A549 (cell line): ENCODE measurements at regions not wholly inside any gene's neighbourhood (a gene's known extent, or its start where the extent isn't known, plus 50 kb on each side); places are given as distances from the start of the nearest gene placed in this dataset.

Source experiments
- ATAC-seq, 2 experiments: fragments of 200-7000 bp in 1 of 2; fragments of >200 bp in 1 of 2; cut with Nextera tagmentation in 1 of 2; cut with Tn5 transposase in 1 of 2; 3 replicates each; pipeline versions ENCODE4 v1.8.0 to v1.9.1; 2018 to 2020; ENCODE audit warnings: mild to moderate bottlenecking in 1 of 2, moderate library complexity in 1 of 2
- CTCF ChIA-PET: fragments of 300-600 bp; sonication (Branson Sonifier 250); formaldehyde crosslinking; extraction: SDS; loops from one replicate; lab custom pipeline; 2021; ENCODE audit warnings: antibody characterized with exemption, inconsistent platforms; lab: Yijun Ruan, JAX
- POLR2A ChIA-PET: fragments of 350-600 bp; formaldehyde crosslinking; extraction: SDS; loops from one replicate; lab custom pipeline; 2021; ENCODE audit warnings: antibody characterized with exemption, inconsistent platforms; lab: Yijun Ruan, JAX
- DNase-seq, 2 experiments: peaks; one replicate each; pipeline versions ENCODE4 v3.0.0 to v3.0.0-alpha.2; 2011 to 2016; ENCODE audit warnings: low read depth in 1 of 2, low spot score in 1 of 2
- FAIRE-seq: peaks from 2 replicates; lab custom pipeline; 2011; peaks lifted over from hg19 to GRCh38; lab: Jason Lieb, UNC
- H3K27ac ChIP-seq, 2 experiments: fragments of >200 bp; sonication (Bioruptor Twin); formaldehyde crosslinking; 3 replicates each; pipeline ENCODE4 v1.5.1; 2016 to 2017
- H3K4me1 ChIP-seq: fragments of >200 bp; sonication (Bioruptor Twin); formaldehyde crosslinking; 3 replicates; pipeline ENCODE4 v1.6.1; 2016
- H3K4me2 ChIP-seq: fragments of >200 bp; sonication (Bioruptor Twin); formaldehyde crosslinking; 3 replicates; pipeline ENCODE4 v1.6.1; 2016
- H3K4me3 ChIP-seq: fragments of >200 bp; sonication (Bioruptor Twin); formaldehyde crosslinking; 3 replicates; pipeline ENCODE4 v1.5.1; 2016
- H3K9me3 ChIP-seq: fragments of >200 bp; sonication (Bioruptor Twin); formaldehyde crosslinking; 3 replicates; pipeline ENCODE4 v1.6.1; 2016
- ATOH8 ChIP-seq: fragments of 250-450 bp; sonication (Bioruptor Pico); IDR thresholded peaks from 2 replicates; pipeline ENCODE4 v1.5.0; 2020; ENCODE audit warnings: low read depth, mild to moderate bottlenecking, moderate library complexity
- BHLHE40 ChIP-seq: IDR thresholded peaks from 2 replicates; pipeline ENCODE4 v1.6.1; 2012; ENCODE audit warnings: low read depth, low read length, inconsistent platforms
- CBX8 ChIP-seq: fragments of 200-600 bp; sonication (generic); IDR thresholded peaks from 2 replicates; pipeline ENCODE4 v1.6.1; 2016
- CHD2 ChIP-seq: fragments of 150-350 bp; IDR thresholded peaks from 2 replicates; pipeline ENCODE4 v1.6.1; 2014; ENCODE audit warnings: low read length; ENCODE audit not compliant: partially characterized antibody
- CHD4 ChIP-seq: fragments of 200-600 bp; sonication (generic); IDR thresholded peaks from 2 replicates; pipeline ENCODE4 v1.6.1; 2016; ENCODE audit warnings: antibody characterized with exemption, mild to moderate bottlenecking, borderline replicate concordance
- CTCF ChIP-seq: fragments of >200 bp; sonication (Bioruptor Twin); formaldehyde crosslinking; IDR thresholded peaks from 3 replicates; pipeline ENCODE4 v1.5.1; 2016
- E2F6 ChIP-seq: IDR thresholded peaks from 2 replicates; pipeline ENCODE4 v1.6.1; 2012; ENCODE audit warnings: low read depth, borderline replicate concordance
- EHF ChIP-seq: fragments of 250-450 bp; sonication (Bioruptor Pico); IDR thresholded peaks from 2 replicates; pipeline ENCODE4 v1.5.0; 2020; ENCODE audit warnings: mild to moderate bottlenecking
- FOXS1 ChIP-seq: fragments of 250-450 bp; sonication (Bioruptor Pico); IDR thresholded peaks from 2 replicates; pipeline ENCODE4 v1.5.0; 2020; ENCODE audit warnings: mild to moderate bottlenecking, moderate library complexity
- HEYL ChIP-seq: fragments of 250-450 bp; sonication (Bioruptor Pico); IDR thresholded peaks from 2 replicates; pipeline ENCODE4 v1.8.0; 2021; ENCODE audit warnings: mild to moderate bottlenecking, moderate library complexity
- HOXB13 ChIP-seq: fragments of 250-450 bp; sonication (Bioruptor Pico); IDR thresholded peaks from 2 replicates; pipeline ENCODE4 v1.5.0; 2020; ENCODE audit warnings: low read depth, mild to moderate bottlenecking, moderate library complexity
- JUNB ChIP-seq: fragments of >200 bp; sonication (Bioruptor Twin); formaldehyde crosslinking; IDR thresholded peaks from 2 replicates; pipeline ENCODE4 v1.6.1; 2016
- KDM1A ChIP-seq: fragments of 200-600 bp; sonication (generic); IDR thresholded peaks from 2 replicates; pipeline ENCODE4 v1.6.1; 2016; ENCODE audit warnings: low read depth, mild to moderate bottlenecking
- KDM5A ChIP-seq: fragments of 200-600 bp; sonication (generic); IDR thresholded peaks from 2 replicates; pipeline ENCODE4 v1.6.1; 2016; ENCODE audit warnings: antibody characterized with exemption, mild to moderate bottlenecking
- MAFK ChIP-seq: fragments of 450-650 bp; IDR thresholded peaks from 2 replicates; pipeline ENCODE4 v1.6.1; 2014; ENCODE audit not compliant: partially characterized antibody
- MYC ChIP-seq: IDR thresholded peaks from 2 replicates; pipeline ENCODE4 v1.6.1; 2012; ENCODE audit warnings: mild to moderate bottlenecking, inconsistent platforms, low read length, improper control_type of control experiment, borderline replicate concordance
- NPAS2 ChIP-seq: fragments of 250-450 bp; sonication (Bioruptor Pico); IDR thresholded peaks from 2 replicates; pipeline ENCODE4 v1.8.0; 2022; ENCODE audit warnings: mild to moderate bottlenecking, moderate library complexity, borderline replicate concordance
- PBX3 ChIP-seq: IDR thresholded peaks from 2 replicates; pipeline ENCODE4 v1.6.1; 2012
- PHF8 ChIP-seq: fragments of 200-600 bp; sonication (generic); IDR thresholded peaks from 2 replicates; pipeline ENCODE4 v1.6.1; 2016; ENCODE audit warnings: low read depth, mild to moderate bottlenecking, antibody characterized with exemption, moderate library complexity, borderline replicate concordance
- RAD21 ChIP-seq, 2 experiments: fragments of >200 bp in 1 of 2; sonication (Bioruptor Twin) in 1 of 2; formaldehyde crosslinking in 1 of 2; IDR thresholded peaks in 1 of 2; conservative IDR thresholded peaks in 1 of 2; 2 replicates in 1 of 2; 3 replicates in 1 of 2; pipeline ENCODE4 v1.6.1; 2012 to 2018; ENCODE audit warnings: inconsistent platforms in 1 of 2
- RFX5 ChIP-seq: fragments of 450-650 bp; IDR thresholded peaks from 2 replicates; pipeline ENCODE4 v1.7.1; 2014; ENCODE audit warnings: antibody characterized with exemption, mild to moderate bottlenecking, moderate library complexity
- TP53 ChIP-seq: fragments of 250-450 bp; sonication (Bioruptor Pico); IDR thresholded peaks from 2 replicates; pipeline ENCODE4 v1.5.0; 2021; ENCODE audit warnings: mild to moderate bottlenecking, moderate library complexity
- ZC3H11A ChIP-seq: fragments of 450-650 bp; IDR thresholded peaks from 2 replicates; pipeline ENCODE4 v1.6.1; 2014; ENCODE audit warnings: antibody characterized with exemption, mild to moderate bottlenecking
- ZNF302 ChIP-seq: fragments of 250-450 bp; sonication (Bioruptor Pico); IDR thresholded peaks from 2 replicates; pipeline ENCODE4 v1.9.0; 2021; ENCODE audit warnings: inconsistent platforms, mild to moderate bottlenecking, moderate library complexity
- ZSCAN20 ChIP-seq: fragments of 250-450 bp; sonication (Bioruptor Pico); IDR thresholded peaks from 2 replicates; pipeline ENCODE4 v1.8.0; 2022; ENCODE audit warnings: mild to moderate bottlenecking, moderate library complexity
- WGBS: methylation state at CpG from one replicate; pipeline ENCODE4 v1.1.6; 2017; ENCODE audit errors: missing lambda C conversion rate; 5-methylcytosine and 5-hydroxymethylcytosine counted together

GRCh38 chr10:44799966-44800365, 111.2 kb upstream of the TMEM72 start:
- 11% methylated on average over 2 of the region's 2 CpGs for WGBS
- ChIA-PET POLR2A (no interaction called here), CTCF (no interaction called here)
- Histone ChIP-seq H3K4me2 (no peak overlapping the region), H3K4me1 (no peaks in the 10 kb centered on the region), H3K27ac (no peak overlapping the region), H3K9me3 (no peaks in the 10 kb centered on the region), H3K4me3 (no peak overlapping the region)
- DNase-seq (no peak), FAIRE-seq (no peak), ATAC-seq (no peak)
- no peak for TF ChIP-seq CHD4
- no peak for TF ChIP-seq JUNB
- TF ChIP-seq EHF (CRISPR knock-in tag), result no peak
- TF ChIP-seq MYC, result no peak
- TF ChIP-seq HEYL (CRISPR knock-in tag), result no peak
- no peak for TF ChIP-seq ATOH8 (CRISPR knock-in tag)
- no peak for TF ChIP-seq CBX8
- TF ChIP-seq ZC3H11A, result no peak
- no peak for TF ChIP-seq TP53
- TF ChIP-seq PHF8, result no peak
- TF ChIP-seq RAD21 (conservative IDR thresholded peaks at IDR 0.05 in 1 of 2, IDR thresholded peaks at IDR 0.05 in 1 of 2), result no peak
- TF ChIP-seq NPAS2 (CRISPR knock-in tag), result no peak
- no peak for TF ChIP-seq ZNF302 (CRISPR knock-in tag)
- no peak for TF ChIP-seq RFX5
- no peak for TF ChIP-seq HOXB13
- TF ChIP-seq MAFK, result no peak
- TF ChIP-seq ZSCAN20 (CRISPR knock-in tag), result no peak
- no peak for TF ChIP-seq PBX3
- TF ChIP-seq FOXS1 (CRISPR knock-in tag), result no peak
- no peak for TF ChIP-seq BHLHE40

- Histone ChIP-seq H3K4me1 (no peaks in the 10 kb centered on the region), H3K27ac (no peak overlapping the region), H3K4me3 (no peak overlapping the region), H3K4me2 (no peak overlapping the region), H3K9me3 (no peaks in the 10 kb centered on the region)
- DNase-seq, result peak in 1 of 2 experiments; percentile 38
- WGBS, result 4% methylated on average over 6 of the region's 6 CpGs
- POLR2A ChIA-PET, result no interaction called here
- no peak for TF ChIP-seq E2F6
- no peak for TF ChIP-seq CBX8
- no peak for TF ChIP-seq KDM1A
- no peak for TF ChIP-seq KDM5A
- no peak for TF ChIP-seq PHF8
- TF ChIP-seq CHD2, result no peak
- no peak for TF ChIP-seq CTCF
- ATAC-seq, result no peak
- no peak for FAIRE-seq
- CTCF ChIA-PET, result no interaction called here
Observed at GRCh38 chr10:44801383-44802327, 109.5 kb upstream of the TMEM72 start.
